ENCODE measurements at regions not wholly inside any gene's neighbourhood (a gene's known extent, or its start where the extent isn't known, plus 50 kb on each side); places are given as distances from the start of the nearest gene placed in this dataset.

DNA sequence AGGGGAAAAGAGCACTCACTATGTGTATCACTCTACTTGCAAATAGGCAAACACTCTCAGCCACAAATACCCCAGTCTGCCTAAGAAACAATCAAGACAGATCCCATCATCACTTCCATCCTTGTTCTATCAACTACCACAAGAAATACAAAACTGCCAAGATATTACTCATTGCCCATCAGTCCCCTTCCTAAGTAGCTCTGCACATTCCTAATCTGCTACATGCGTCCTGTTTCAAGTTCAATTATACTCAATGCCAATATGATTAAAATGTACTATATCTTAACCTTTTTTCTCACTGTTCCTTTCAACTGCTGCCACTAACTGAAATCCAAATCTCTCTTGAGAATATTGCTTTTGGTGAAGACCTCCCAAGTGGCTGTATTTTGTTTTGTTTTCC is 1688.4 kb downstream of the PLA2G4A start:
- Histone ChIP-seq H3K4me2 (no peak overlapping the region), H4K20me1 (no peaks in the 10 kb centered on the region), H3K27ac (no peak overlapping the region), H3K9ac (no peak overlapping the region), H3K36me3 (no peaks in the 10 kb centered on the region), H3K9me3 (no peaks in the 10 kb centered on the region), H3K4me1 (no peaks in the 10 kb centered on the region), H3K27me3 (no peaks in the 10 kb centered on the region), H3K4me3 (no peak overlapping the region)
- TF ChIP-seq Cebpa-rat (IDR thresholded peaks at IDR 0.05), result no peak

DNA sequence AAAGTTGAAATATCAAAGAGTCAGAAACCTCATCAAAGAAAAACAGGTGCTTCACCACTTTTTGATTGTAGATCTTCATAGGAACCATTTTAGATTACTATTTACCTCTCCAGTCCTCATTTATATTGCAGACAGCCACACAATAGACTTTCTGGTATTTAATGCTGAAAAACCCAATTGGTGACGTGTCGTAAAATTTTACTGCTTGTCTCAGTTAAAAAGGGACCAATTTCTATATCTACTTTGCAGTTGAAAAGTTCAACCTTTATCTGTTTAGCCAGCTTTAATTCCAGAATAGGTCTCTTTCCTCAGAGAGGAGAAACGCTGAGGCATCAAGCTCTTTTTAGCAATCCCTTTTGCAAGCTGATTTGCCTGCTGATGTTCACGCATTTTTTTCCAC is 1722.4 kb downstream of the PLA2G4A start:
- Histone ChIP-seq H3K36me3 (no peaks in the 10 kb centered on the region), H3K27ac (no peak overlapping the region), H3K4me1 (no peaks in the 10 kb centered on the region), H3K27me3 (no peaks in the 10 kb centered on the region), H3K9ac (no peak overlapping the region), H3K4me3 (no peak overlapping the region), H4K20me1 (no peaks in the 10 kb centered on the region), H3K4me2 (no peak overlapping the region), H3K9me3 (no peaks in the 10 kb centered on the region)
- no peak for TF ChIP-seq Cebpa-rat (IDR thresholded peaks at IDR 0.05)

DNA sequence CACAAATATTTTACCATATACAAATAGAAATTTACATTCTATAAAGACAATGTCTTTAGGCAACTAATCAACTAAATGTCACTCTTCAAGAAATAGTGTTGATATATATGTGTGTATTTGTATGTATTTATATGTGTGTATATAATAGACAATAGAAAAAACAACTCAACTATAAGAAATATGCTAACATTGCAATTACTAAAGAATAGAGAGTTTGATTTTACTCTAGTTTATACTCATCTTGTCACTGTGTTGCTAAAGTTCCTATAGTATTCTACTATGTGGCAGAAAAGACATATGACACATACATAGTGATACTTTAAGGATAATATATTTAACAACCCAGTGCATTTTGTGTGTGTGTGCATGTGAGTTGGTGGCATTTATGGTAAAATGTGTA is 1728.3 kb downstream of the PLA2G4A start:
- Histone ChIP-seq H3K4me1 (no peaks in the 10 kb centered on the region), H3K27ac (no peak overlapping the region), H3K4me2 (no peak overlapping the region), H3K9ac (no peak overlapping the region), H4K20me1 (no peaks in the 10 kb centered on the region), H3K4me3 (no peak overlapping the region), H3K9me3 (no peaks in the 10 kb centered on the region), H3K27me3 (no peaks in the 10 kb centered on the region), H3K36me3 (no peaks in the 10 kb centered on the region)
- no peak for TF ChIP-seq Cebpa-rat (IDR thresholded peaks at IDR 0.05)

DNA sequence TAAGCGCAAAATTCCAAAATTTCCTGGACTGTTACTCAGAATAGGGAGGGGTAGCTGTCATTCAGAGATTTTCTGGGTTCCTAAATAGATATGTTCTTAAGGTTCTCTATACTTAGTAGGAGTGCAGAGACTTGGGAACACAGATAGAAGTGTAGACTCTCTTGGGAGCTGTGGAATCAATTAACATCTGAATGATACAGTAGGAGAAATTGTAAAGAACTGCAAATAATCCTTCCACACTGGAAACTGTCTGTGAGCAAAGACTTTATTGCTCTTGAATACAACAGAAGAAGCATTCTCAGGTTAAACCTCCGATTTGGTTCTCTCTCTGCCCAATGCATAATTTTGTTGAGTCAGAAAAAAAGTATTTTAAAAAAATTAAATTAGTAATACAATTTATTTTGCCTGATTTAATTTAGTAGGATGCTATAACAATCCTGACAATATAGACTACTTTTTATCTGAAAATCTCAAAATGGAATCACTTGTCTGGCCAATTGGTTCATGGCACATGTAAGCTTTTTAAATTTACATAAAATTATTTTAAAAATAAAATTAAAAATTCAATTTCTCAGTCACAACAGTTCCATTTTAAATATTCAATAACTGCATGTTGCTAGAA is 1754.3 kb downstream of the PLA2G4A start:
- no peaks in the 10 kb centered on the region for H3K9me3 ChIP-seq
- TF ChIP-seq Cebpa-rat (IDR thresholded peaks at IDR 0.05), result no peak
- no peak overlapping the region for H3K27ac ChIP-seq
- no peaks in the 10 kb centered on the region for H3K36me3 ChIP-seq
- H4K20me1 ChIP-seq, result no peaks in the 10 kb centered on the region
- no peaks in the 10 kb centered on the region for H3K4me1 ChIP-seq
- H3K27me3 ChIP-seq, result no peaks in the 10 kb centered on the region
- no peak overlapping the region for H3K4me2 ChIP-seq
- H3K9ac ChIP-seq, result no peak overlapping the region
- no peak overlapping the region for H3K4me3 ChIP-seq

DNA sequence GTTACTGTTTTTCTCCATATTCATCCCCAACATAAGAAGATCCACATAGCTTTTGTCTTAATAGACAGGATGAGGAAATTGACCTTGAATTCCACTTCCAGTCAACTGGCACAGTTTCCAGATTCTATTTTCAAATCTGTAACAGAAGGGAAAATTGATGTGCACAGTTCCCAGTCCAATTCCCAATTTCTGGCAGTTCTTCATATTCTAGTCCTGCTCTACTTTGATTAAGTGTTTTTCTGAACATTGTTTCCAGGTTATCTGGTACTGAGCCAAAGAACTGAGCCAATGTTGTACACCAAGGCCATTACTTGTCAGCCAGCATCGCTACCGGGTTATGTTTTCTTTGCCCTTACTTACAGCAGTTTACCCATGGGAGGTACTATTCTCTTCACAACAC is 1755.4 kb downstream of the PLA2G4A start:
- Histone ChIP-seq H3K4me2 (no peak overlapping the region), H3K36me3 (no peaks in the 10 kb centered on the region), H3K9me3 (no peaks in the 10 kb centered on the region), H3K4me3 (no peak overlapping the region), H3K27ac (no peak overlapping the region), H3K27me3 (no peaks in the 10 kb centered on the region), H3K4me1 (no peaks in the 10 kb centered on the region), H3K9ac (no peak overlapping the region), H4K20me1 (no peaks in the 10 kb centered on the region)
- TF ChIP-seq Cebpa-rat (IDR thresholded peaks at IDR 0.05), result no peak

DNA sequence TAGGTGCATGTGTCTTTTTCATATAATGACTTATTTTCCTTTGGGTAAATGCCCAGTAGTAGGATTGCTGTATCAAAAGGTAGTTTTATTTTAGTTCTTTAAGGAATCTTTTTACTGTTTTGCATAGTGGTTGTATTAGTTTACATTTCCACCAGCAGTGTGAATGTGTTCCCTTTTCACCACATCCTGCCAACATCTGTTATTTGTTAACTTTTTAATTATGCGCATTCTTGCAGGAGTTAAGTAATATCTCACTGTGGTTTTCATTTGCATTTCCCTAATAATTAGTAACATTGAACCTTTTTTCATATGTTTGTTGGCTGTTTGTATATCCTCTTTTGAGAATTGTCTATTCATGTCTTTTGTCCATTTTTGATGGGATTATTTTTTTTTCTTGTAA is 1761.9 kb downstream of the PLA2G4A start:
- H3K9me3 ChIP-seq, result no peaks in the 10 kb centered on the region
- H3K4me2 ChIP-seq, result no peak overlapping the region
- no peaks in the 10 kb centered on the region for H3K4me1 ChIP-seq
- H3K9ac ChIP-seq, result no peak overlapping the region
- H3K27ac ChIP-seq, result no peak overlapping the region
- no peaks in the 10 kb centered on the region for H3K27me3 ChIP-seq
- H4K20me1 ChIP-seq, result no peaks in the 10 kb centered on the region
- H3K36me3 ChIP-seq, result no peaks in the 10 kb centered on the region
- H3K4me3 ChIP-seq, result no peak overlapping the region
- no peak for TF ChIP-seq Cebpa-rat (IDR thresholded peaks at IDR 0.05)

DNA sequence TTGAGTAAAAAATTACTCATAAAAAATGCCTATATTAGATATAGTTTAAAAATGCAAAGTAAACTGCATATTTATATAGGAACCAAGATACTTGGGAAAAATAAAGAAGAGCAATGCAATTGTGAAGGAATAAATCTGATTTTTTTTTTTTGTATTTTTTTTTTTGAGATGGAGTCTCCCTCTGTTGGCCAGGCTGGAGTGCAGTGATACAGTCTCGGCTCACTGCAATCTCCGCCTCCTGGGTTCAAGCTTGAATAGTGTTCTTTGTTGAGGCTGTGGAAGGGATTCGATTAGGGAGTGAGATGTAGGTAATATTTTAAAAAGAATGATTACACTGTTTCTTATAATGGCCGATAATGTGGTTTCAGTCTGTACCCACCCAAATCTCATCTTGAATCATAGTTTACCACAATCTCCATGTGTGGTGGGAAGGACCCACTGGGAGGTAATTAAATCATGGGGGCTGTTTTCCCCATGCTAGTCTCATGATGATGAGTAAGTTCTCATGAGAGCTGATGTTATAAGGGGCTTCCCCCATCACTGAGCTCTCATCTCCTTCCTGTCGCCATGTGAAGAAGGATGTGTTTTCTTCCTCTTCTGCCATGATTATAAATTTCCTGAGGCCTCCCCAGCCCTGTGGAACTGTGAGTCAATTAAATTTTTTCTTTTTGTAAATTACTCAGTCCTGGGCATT is 1765.9 kb downstream of the PLA2G4A start:
- H3K4me1 ChIP-seq, result no peaks in the 10 kb centered on the region
- no peak overlapping the region for H3K4me3 ChIP-seq
- no peak overlapping the region for H3K27ac ChIP-seq
- H3K9me3 ChIP-seq, result no peaks in the 10 kb centered on the region
- H3K9ac ChIP-seq, result no peak overlapping the region
- H3K4me2 ChIP-seq, result no peak overlapping the region
- H3K36me3 ChIP-seq, result no peaks in the 10 kb centered on the region
- H4K20me1 ChIP-seq, result no peaks in the 10 kb centered on the region
- TF ChIP-seq Cebpa-rat (IDR thresholded peaks at IDR 0.05), result no peak
- H3K27me3 ChIP-seq, result no peaks in the 10 kb centered on the region

DNA sequence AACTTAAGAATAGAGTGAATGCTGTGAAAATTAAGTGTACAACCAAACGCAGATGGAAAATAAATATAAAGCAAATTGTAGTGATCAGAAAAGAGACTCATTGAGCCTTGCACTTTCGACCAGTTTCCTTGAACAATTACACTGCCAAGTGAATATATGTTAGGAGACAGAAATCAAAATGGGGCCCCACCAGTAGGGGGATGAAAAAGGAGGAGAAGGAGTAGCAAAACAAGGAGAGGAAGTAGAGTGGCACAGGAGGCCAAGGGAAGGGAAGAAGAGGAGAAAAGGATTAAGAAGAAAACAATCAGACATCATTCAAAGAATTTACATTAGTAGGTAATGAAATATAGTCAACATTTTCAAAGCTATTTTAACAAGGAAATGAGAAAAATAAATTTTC is 1770.6 kb downstream of the PLA2G4A start:
- H4K20me1 ChIP-seq, result no peaks in the 10 kb centered on the region
- H3K27me3 ChIP-seq, result no peaks in the 10 kb centered on the region
- no peak overlapping the region for H3K4me3 ChIP-seq
- H3K4me2 ChIP-seq, result no peak overlapping the region
- no peak overlapping the region for H3K9ac ChIP-seq
- H3K27ac ChIP-seq, result no peak overlapping the region
- TF ChIP-seq Cebpa-rat (IDR thresholded peaks at IDR 0.05), result no peak
- no peaks in the 10 kb centered on the region for H3K36me3 ChIP-seq
- H3K9me3 ChIP-seq, result no peaks in the 10 kb centered on the region
- H3K4me1 ChIP-seq, result no peaks in the 10 kb centered on the region

DNA sequence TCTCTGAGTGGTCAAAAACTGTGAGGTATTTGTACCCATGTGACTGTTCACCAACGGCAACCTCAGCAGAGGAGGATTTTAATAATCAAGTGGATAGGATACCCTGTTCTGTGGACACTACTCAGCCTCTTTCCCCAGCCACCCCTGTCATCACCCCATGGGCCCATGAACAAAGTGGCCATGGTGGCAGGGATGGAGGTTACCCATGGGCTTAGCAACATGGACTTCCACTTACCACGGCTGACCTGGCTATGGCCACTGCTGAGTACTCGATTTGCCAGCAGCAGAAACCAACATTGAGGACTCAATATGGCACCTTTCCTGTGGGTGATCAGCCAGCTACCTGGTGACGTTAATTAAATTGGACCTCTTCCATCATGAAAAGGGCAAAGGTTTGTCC is 1782.7 kb downstream of the PLA2G4A start:
- TF ChIP-seq Cebpa-rat (IDR thresholded peaks at IDR 0.05), result no peak
- Histone ChIP-seq H3K9me3 (peaks cover 5% of the 10 kb centered on the region; the same call in 1 of the 2 replicates), H4K20me1 (no peaks in the 10 kb centered on the region), H3K36me3 (no peaks in the 10 kb centered on the region), H3K27ac (no peak overlapping the region), H3K4me2 (no peak overlapping the region), H3K4me1 (no peaks in the 10 kb centered on the region), H3K9ac (no peak overlapping the region), H3K4me3 (no peak overlapping the region), H3K27me3 (no peaks in the 10 kb centered on the region)

DNA sequence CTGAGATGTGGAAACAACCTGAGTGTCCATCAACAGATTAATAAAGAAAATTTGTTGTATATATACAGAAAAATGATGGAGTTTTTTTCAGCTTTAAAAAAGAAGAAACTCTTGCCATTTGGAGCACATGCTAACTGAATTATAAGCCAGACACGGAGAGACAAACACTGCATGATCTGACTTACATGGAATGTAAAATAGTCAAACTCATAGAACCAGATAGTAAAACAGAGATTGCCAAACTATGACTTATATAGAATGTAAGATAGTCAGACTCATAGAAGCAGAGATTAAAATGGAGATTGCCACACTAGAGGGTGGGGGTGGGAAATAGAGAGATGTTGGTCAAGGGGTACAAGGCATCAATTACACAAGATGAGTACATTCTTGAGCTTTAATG is 1786.6 kb downstream of the PLA2G4A start:
- H3K27ac ChIP-seq, result no peak overlapping the region
- no peak overlapping the region for H3K4me2 ChIP-seq
- no peak overlapping the region for H3K4me3 ChIP-seq
- H3K36me3 ChIP-seq, result no peaks in the 10 kb centered on the region
- H3K4me1 ChIP-seq, result no peaks in the 10 kb centered on the region
- H3K9ac ChIP-seq, result no peak overlapping the region
- H4K20me1 ChIP-seq, result no peaks in the 10 kb centered on the region
- no peak for TF ChIP-seq Cebpa-rat (IDR thresholded peaks at IDR 0.05)
- no peaks in the 10 kb centered on the region for H3K9me3 ChIP-seq
- no peaks in the 10 kb centered on the region for H3K27me3 ChIP-seq

All from BLaER1 (cell line).